ENCODE measurements at regions not wholly inside any gene's neighbourhood (a gene's known extent, or its start where the extent isn't known, plus 50 kb on each side); places are given as distances from the start of the nearest gene placed in this dataset.
"Not testable (repeated sequence)": the region's sequence is repeated elsewhere in the genome, so short reads cannot be mapped to it uniquely, and the experiment has no call there.

- no peak for DNase-seq
- Histone ChIP-seq H3K36me3 (replicated peaks; ENCODE audit: control insufficient read depth, insufficient read depth, low read length) (no peaks in the 10 kb centered on the region), H3K27me3 (ENCODE audit: control insufficient read depth, insufficient read depth, low read length) (no peaks in the 10 kb centered on the region), H3K4me3 (ENCODE audit: insufficient read depth, low read depth, low read length) (no peak overlapping the region)
Measured at GRCh38 chr7:54944179-54944578, 74.6 kb upstream of the EGFR start.

DNA sequence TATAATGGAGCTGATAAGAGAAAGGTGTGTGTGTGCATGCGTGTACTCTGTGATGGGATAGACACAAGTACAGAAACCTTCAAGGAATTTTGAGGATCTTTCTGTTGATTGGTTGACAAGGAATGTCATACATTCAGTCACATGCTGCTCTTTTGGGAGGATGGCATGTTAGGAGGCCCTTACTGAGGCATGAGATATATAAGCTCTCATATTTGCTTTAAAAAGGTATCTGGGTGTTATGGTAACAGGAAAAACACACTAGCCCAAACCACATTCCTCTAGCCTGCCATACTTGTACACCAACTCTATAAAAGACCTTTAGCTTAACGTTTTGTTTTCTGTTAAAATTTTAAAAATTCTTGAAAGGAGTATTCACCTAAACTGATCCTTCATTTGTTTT is 72.5 kb upstream of the EGFR start:
- DNase-seq = no peak
- Histone ChIP-seq H3K27me3 (ENCODE audit: control insufficient read depth, insufficient read depth, low read length) (no peaks in the 10 kb centered on the region), H3K36me3 (replicated peaks; ENCODE audit: control insufficient read depth, insufficient read depth, low read length) (no peaks in the 10 kb centered on the region), H3K4me3 (ENCODE audit: insufficient read depth, low read depth, low read length) (no peak overlapping the region)

- DNase-seq = no peak
- Histone ChIP-seq H3K36me3 (replicated peaks; ENCODE audit: control insufficient read depth, insufficient read depth, low read length) (no peaks in the 10 kb centered on the region), H3K27me3 (ENCODE audit: control insufficient read depth, insufficient read depth, low read length) (no peaks in the 10 kb centered on the region), H3K4me3 (ENCODE audit: insufficient read depth, low read depth, low read length) (no peak overlapping the region)
Measured at GRCh38 chr7:54946764-54947163, 72.1 kb upstream of the EGFR start.

DNA sequence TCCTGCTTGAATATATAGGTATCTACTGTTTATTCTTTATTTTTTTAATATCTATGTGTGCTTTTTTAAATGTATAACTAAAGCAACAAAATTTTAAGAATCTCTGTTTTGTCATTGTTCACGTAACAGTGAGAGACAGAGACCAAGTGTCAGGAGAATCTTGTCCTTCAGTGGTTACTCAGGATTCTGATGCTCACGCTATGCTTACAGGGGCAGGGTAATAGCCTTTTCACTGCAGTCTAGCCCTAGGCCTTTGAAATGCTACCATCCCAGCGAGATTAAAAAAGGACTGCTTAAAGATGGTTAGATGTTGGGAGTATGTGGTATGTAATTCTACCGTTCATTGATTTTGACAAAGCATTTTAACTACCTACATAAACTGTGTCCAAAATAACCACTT is 71.6 kb upstream of the EGFR start:
- Histone ChIP-seq H3K27me3 (ENCODE audit: control insufficient read depth, insufficient read depth, low read length) (no peaks in the 10 kb centered on the region), H3K36me3 (replicated peaks; ENCODE audit: control insufficient read depth, insufficient read depth, low read length) (no peaks in the 10 kb centered on the region), H3K4me3 (ENCODE audit: insufficient read depth, low read depth, low read length) (no peak overlapping the region)
- DNase-seq = no peak

DNA sequence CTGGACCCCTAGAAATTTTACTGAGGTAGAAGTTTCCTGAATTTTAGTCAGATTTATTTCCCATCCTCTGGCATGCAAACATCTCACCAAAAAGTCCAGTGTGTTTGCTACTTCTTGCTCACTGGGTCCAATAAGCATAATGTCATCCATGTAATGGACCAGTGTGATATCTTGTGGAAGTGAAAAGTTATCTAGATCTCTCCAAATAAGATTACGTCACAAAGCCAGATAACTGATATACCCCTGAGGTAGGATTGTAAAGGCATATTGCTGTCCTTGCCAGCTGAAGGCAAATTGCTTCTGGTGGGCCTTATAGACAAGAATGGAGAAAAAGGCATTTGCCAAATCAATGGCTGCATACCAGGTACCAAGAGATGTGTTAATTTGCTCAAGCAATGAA is 69.3 kb upstream of the EGFR start:
- not testable (repeated sequence) for DNase-seq; H3K27me3 ChIP-seq (ENCODE audit: control insufficient read depth, insufficient read depth, low read length); H3K4me3 ChIP-seq (ENCODE audit: insufficient read depth, low read depth, low read length); H3K36me3 ChIP-seq (replicated peaks; ENCODE audit: control insufficient read depth, insufficient read depth, low read length)

DNA sequence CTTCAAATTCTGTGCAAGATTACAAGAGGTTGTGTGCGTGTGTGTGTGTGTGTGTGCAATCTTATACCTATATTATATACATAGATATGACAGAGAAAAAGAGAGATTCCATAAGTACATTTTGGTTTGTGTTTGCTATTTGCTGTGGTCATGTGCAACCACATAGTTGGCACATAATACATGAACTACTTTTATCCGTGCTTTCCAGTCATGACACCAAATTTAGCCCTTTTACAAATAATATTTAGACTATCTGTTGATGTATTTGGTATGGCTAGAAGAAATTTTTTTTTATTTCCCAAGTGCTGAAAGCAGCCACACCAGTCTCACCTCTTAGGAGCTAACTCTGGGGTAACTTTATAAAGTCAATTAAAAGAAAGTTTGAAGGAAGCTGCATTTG is 63.5 kb upstream of the EGFR start:
- Histone ChIP-seq H3K27me3 (ENCODE audit: control insufficient read depth, insufficient read depth, low read length) (no peaks in the 10 kb centered on the region), H3K36me3 (replicated peaks; ENCODE audit: control insufficient read depth, insufficient read depth, low read length) (no peaks in the 10 kb centered on the region)
- no peak for DNase-seq

GRCh38 chr7:54955696-54956420 is 63.0 kb upstream of the EGFR start:
- H3K27me3 ChIP-seq (ENCODE audit: control insufficient read depth, insufficient read depth, low read length) = no peaks in the 10 kb centered on the region
- no peak overlapping the region for H3K4me3 ChIP-seq (ENCODE audit: insufficient read depth, low read depth, low read length)
- no peak for DNase-seq
- no peaks in the 10 kb centered on the region for H3K36me3 ChIP-seq (replicated peaks; ENCODE audit: control insufficient read depth, insufficient read depth, low read length)

More for the DNA sequence above, 63.5 kb upstream of the EGFR start:
- H3K4me3 ChIP-seq (ENCODE audit: insufficient read depth, low read depth, low read length) = no peak overlapping the region

DNA sequence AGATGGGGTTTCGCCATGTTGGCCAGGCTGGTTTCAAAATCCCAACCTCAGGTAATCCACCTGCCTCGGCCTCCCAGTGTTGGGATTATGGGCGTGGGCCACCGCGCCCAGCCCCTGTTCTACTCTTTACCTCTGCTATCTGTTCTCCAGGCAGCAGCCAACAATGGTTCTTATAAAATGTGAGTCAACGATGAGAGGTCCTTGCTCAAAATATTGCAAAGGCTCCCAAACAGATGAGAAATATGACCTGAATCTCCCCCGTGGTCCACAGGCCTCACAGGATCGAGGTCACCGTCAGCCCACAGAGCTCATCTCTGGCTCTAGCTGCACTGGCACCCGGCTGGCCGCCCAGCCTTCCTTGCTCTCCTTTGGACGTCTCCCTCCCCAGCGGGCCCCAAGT is 62.0 kb upstream of the EGFR start:
- no peak for DNase-seq

GRCh38 chr7:54960517-54960916 is 58.3 kb upstream of the EGFR start:
- no peak for DNase-seq
- no peak overlapping the region for H3K4me3 ChIP-seq (ENCODE audit: insufficient read depth, low read depth, low read length)
- H3K36me3 ChIP-seq (replicated peaks; ENCODE audit: control insufficient read depth, insufficient read depth, low read length) = no peaks in the 10 kb centered on the region
- H3K27me3 ChIP-seq (ENCODE audit: control insufficient read depth, insufficient read depth, low read length) = no peaks in the 10 kb centered on the region

More for the DNA sequence above, 62.0 kb upstream of the EGFR start:
- no peaks in the 10 kb centered on the region for H3K27me3 ChIP-seq (ENCODE audit: control insufficient read depth, insufficient read depth, low read length)
- no peaks in the 10 kb centered on the region for H3K36me3 ChIP-seq (replicated peaks; ENCODE audit: control insufficient read depth, insufficient read depth, low read length)
- no peak overlapping the region for H3K4me3 ChIP-seq (ENCODE audit: insufficient read depth, low read depth, low read length)

GRCh38 chr7:54961391-54961790 is 57.4 kb upstream of the EGFR start:
- Histone ChIP-seq H3K4me3 (ENCODE audit: insufficient read depth, low read depth, low read length) (no peak overlapping the region), H3K36me3 (replicated peaks; ENCODE audit: control insufficient read depth, insufficient read depth, low read length) (no peaks in the 10 kb centered on the region), H3K27me3 (ENCODE audit: control insufficient read depth, insufficient read depth, low read length) (no peaks in the 10 kb centered on the region)
- DNase-seq = no peak

GRCh38 chr7:54963155-54963554 is 55.7 kb upstream of the EGFR start:
- no peak for DNase-seq
- Histone ChIP-seq H3K4me3 (ENCODE audit: insufficient read depth, low read depth, low read length) (no peak overlapping the region), H3K36me3 (replicated peaks; ENCODE audit: control insufficient read depth, insufficient read depth, low read length) (no peaks in the 10 kb centered on the region), H3K27me3 (ENCODE audit: control insufficient read depth, insufficient read depth, low read length) (no peaks in the 10 kb centered on the region)

GRCh38 chr7:54964136-54964535 is 54.7 kb upstream of the EGFR start:
- H3K36me3 ChIP-seq (replicated peaks; ENCODE audit: control insufficient read depth, insufficient read depth, low read length) = no peaks in the 10 kb centered on the region
- DNase-seq = no peak

GRCh38 chr7:54967377-54967776 is 51.4 kb upstream of the EGFR start:
- Histone ChIP-seq H3K4me3 (ENCODE audit: insufficient read depth, low read depth, low read length) (no peak overlapping the region), H3K27me3 (ENCODE audit: control insufficient read depth, insufficient read depth, low read length) (no peaks in the 10 kb centered on the region), H3K36me3 (replicated peaks; ENCODE audit: control insufficient read depth, insufficient read depth, low read length) (no peaks in the 10 kb centered on the region)
- DNase-seq = no peak

More at GRCh38 chr7:54964136-54964535, 54.7 kb upstream of the EGFR start:
- Histone ChIP-seq H3K27me3 (ENCODE audit: control insufficient read depth, insufficient read depth, low read length) (no peaks in the 10 kb centered on the region), H3K4me3 (ENCODE audit: insufficient read depth, low read depth, low read length) (no peak overlapping the region)

DNA sequence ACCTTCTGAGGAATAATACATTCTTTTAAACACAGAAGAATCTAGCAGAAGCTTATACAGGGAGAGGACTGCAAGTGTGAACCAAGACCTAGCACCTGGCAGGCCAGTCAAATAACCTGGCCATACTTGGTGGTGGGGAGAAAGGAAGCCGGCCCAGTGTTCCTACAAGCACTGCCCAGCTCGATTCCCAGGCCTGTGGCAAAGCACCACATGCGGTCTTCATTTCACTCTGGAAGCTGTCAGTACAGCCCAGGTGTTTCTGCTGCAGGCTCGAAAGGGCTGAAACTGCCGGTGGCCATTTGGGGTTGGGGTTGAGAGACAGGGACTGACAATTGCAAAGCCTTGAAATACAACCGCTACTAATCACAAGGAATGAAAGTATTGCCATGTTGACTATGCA is 50.8 kb upstream of the EGFR start:
- Histone ChIP-seq H3K4me3 (ENCODE audit: insufficient read depth, low read depth, low read length) (no peak overlapping the region), H3K27me3 (ENCODE audit: control insufficient read depth, insufficient read depth, low read length) (no peaks in the 10 kb centered on the region), H3K36me3 (replicated peaks; ENCODE audit: control insufficient read depth, insufficient read depth, low read length) (no peaks in the 10 kb centered on the region)
- no peak for DNase-seq

Data from H7 (cell line).